Parathyroid adenoma (tissue), 2 donors: ENCODE measurements at regions not wholly inside any gene's neighbourhood (a gene's known extent, or its start where the extent isn't known, plus 50 kb on each side); places are given as distances from the start of the nearest gene placed in this dataset.

Source experiments
- H2AFZ ChIP-seq: fragments of 300-600 bp; sonication (generic); one replicate; pipeline ENCODE4 v1.7.0; 2017; ENCODE audit warnings: antibody characterized with exemption, mild to moderate bottlenecking
- H3K27ac ChIP-seq: fragments of 300-600 bp; sonication (generic); one replicate; pipeline ENCODE4 v1.7.0; 2017
- H3K27me3 ChIP-seq: fragments of 300-600 bp; sonication (generic); one replicate; pipeline ENCODE4 v1.7.0; 2017; ENCODE audit warnings: low read length; ENCODE audit not compliant: control insufficient read depth, insufficient read depth
- H3K36me3 ChIP-seq: fragments of 300-600 bp; sonication (generic); one replicate; pipeline ENCODE4 v1.7.0; 2017; ENCODE audit warnings: low read length; ENCODE audit not compliant: control insufficient read depth, insufficient read depth
- H3K4me1 ChIP-seq: fragments of 300-600 bp; sonication (generic); one replicate; pipeline ENCODE4 v1.7.0; 2017; ENCODE audit warnings: control low read depth
- H3K4me2 ChIP-seq: fragments of 300-600 bp; sonication (generic); one replicate; pipeline ENCODE4 v1.7.0; 2017; ENCODE audit warnings: low read length
- H3K4me3 ChIP-seq: fragments of 300-600 bp; sonication (generic); one replicate; pipeline ENCODE4 v1.7.0; 2017; ENCODE audit warnings: low read depth, low read length
- H3K79me2 ChIP-seq: fragments of 300-600 bp; sonication (generic); one replicate; pipeline ENCODE4 v1.7.0; 2017; ENCODE audit warnings: control low read depth
- H3K9ac ChIP-seq: fragments of 300-600 bp; sonication (generic); one replicate; pipeline ENCODE4 v1.7.0; 2017; ENCODE audit warnings: mild to moderate bottlenecking
- H3K9me3 ChIP-seq: fragments of 300-600 bp; sonication (generic); one replicate; pipeline ENCODE4 v1.7.0; 2017; ENCODE audit warnings: low read length; ENCODE audit not compliant: control insufficient read depth
- CTCF ChIP-seq: fragments of 300-600 bp; sonication (generic); IDR thresholded peaks from one replicate; pipeline ENCODE4 v1.7.0; 2017; ENCODE audit warnings: antibody characterized with exemption, mild to moderate bottlenecking
- donor health status: primary hyperparathyroidism.

- H3K36me3 ChIP-seq = no peaks in the 10 kb centered on the region
- H3K79me2 ChIP-seq = no peaks in the 10 kb centered on the region
- no peak overlapping the region for H3K4me3 ChIP-seq
- no peak overlapping the region for H3K27ac ChIP-seq
- H3K4me1 ChIP-seq = no peaks in the 10 kb centered on the region
- no peak overlapping the region for H2AFZ ChIP-seq
- no peaks in the 10 kb centered on the region for H3K9me3 ChIP-seq
- H3K27me3 ChIP-seq = no peaks in the 10 kb centered on the region
- TF ChIP-seq CTCF = no peak
- H3K9ac ChIP-seq = no peak overlapping the region
- H3K4me2 ChIP-seq = no peak overlapping the region
Observed at GRCh38 chr5:123785162-123786071, 273.4 kb downstream of the CSNK1G3 start.

DNA sequence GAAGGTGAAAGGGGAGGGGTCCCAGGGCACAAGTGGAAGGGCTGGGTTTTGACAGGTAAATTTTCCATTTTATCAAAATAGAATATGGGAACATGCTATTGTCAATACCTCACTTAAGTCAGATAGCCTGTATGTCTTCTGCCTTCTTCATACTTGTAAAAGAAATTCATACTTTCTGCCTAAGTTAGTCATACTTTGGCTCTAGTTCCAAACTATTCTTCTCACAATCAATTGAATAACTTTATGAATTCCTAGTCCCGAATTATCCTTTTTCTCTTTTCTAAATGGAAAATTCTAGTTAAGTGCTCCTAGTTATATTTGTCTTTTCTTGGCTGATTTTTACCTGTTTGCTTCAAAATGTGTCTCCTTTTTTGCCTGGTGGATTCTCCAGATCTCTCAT is 271.4 kb downstream of the CSNK1G3 start:
- no peaks in the 10 kb centered on the region for H3K9me3 ChIP-seq
- no peak overlapping the region for H2AFZ ChIP-seq
- no peaks in the 10 kb centered on the region for H3K79me2 ChIP-seq
- H3K9ac ChIP-seq = no peak overlapping the region
- no peaks in the 10 kb centered on the region for H3K4me1 ChIP-seq
- no peak overlapping the region for H3K4me2 ChIP-seq
- H3K4me3 ChIP-seq = no peak overlapping the region
- no peak for TF ChIP-seq CTCF
- H3K27ac ChIP-seq = no peak overlapping the region
- no peaks in the 10 kb centered on the region for H3K36me3 ChIP-seq
- no peaks in the 10 kb centered on the region for H3K27me3 ChIP-seq

GRCh38 chr5:123778641-123779040 is 266.7 kb downstream of the CSNK1G3 start:
- H3K4me2 ChIP-seq = no peak overlapping the region
- H3K4me1 ChIP-seq = no peaks in the 10 kb centered on the region
- H3K36me3 ChIP-seq = no peaks in the 10 kb centered on the region
- no peak overlapping the region for H2AFZ ChIP-seq
- H3K79me2 ChIP-seq = no peaks in the 10 kb centered on the region
- H3K9me3 ChIP-seq = no peaks in the 10 kb centered on the region
- no peak overlapping the region for H3K9ac ChIP-seq
- no peaks in the 10 kb centered on the region for H3K27me3 ChIP-seq
- no peak for TF ChIP-seq CTCF
- no peak overlapping the region for H3K27ac ChIP-seq
- H3K4me3 ChIP-seq = no peak overlapping the region

DNA sequence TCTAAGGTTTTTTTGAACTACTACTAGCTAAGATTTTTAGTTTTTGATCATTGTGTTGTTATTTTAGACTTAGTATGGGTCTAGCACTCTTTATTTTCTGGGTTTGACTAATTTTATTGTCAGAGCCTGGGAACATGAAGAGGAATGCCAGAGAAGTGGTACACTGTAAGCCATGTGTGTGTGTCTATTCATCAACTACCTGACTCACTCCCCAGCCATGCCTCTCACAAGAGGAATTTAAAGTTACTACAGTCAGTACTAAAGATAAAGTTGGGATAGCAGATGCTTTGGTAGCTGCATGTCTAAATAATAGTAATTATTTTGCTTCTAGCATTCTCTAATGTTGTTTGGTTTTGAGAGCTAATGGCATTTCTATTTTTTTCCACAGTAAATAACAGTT is 264.8 kb downstream of the CSNK1G3 start:
- Histone ChIP-seq H2AFZ (no peak overlapping the region), H3K27ac (no peak overlapping the region), H3K79me2 (no peaks in the 10 kb centered on the region), H3K4me1 (no peaks in the 10 kb centered on the region), H3K4me2 (no peak overlapping the region), H3K36me3 (no peaks in the 10 kb centered on the region), H3K4me3 (no peak overlapping the region), H3K9ac (no peak overlapping the region), H3K9me3 (no peaks in the 10 kb centered on the region), H3K27me3 (no peaks in the 10 kb centered on the region)
- no peak for TF ChIP-seq CTCF

DNA sequence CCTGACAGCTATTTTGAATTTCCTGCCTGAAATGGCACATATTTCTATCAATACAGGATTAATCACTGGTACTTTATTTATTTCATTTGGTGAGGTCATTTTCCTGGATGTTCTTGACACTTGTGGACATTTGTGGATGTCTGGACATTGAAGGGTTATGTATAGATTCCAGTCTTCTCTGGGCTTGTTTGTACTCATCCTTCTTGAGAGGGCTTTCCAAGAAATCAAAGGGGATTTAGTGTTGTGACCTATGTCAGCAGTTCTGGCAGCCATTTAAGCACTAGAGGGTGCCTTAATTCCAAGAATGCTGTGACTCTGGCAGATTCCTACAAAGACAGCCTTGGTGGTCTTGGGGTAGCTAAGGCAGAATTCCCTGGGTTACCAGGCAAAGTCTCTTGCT is 259.7 kb downstream of the CSNK1G3 start:
- H3K27ac ChIP-seq = no peak overlapping the region
- H3K4me1 ChIP-seq = no peaks in the 10 kb centered on the region
- H3K27me3 ChIP-seq = no peaks in the 10 kb centered on the region
- no peak overlapping the region for H3K9ac ChIP-seq
- H3K4me3 ChIP-seq = no peak overlapping the region
- no peak overlapping the region for H3K4me2 ChIP-seq
- no peak for TF ChIP-seq CTCF
- H2AFZ ChIP-seq = no peak overlapping the region
- H3K79me2 ChIP-seq = no peaks in the 10 kb centered on the region
- no peaks in the 10 kb centered on the region for H3K9me3 ChIP-seq
- H3K36me3 ChIP-seq = no peaks in the 10 kb centered on the region
